GM12878 (cell line): ENCODE measurements at regions not wholly inside any gene's neighbourhood (a gene's known extent, or its start where the extent isn't known, plus 50 kb on each side); places are given as distances from the start of the nearest gene placed in this dataset.

Experiments
- ATAC-seq: fragments of 200-7000 bp; cut with Tn5 transposase; 3 replicates; pipeline ENCODE4 v1.9.1; 2020; ENCODE audit warnings: mild to moderate bottlenecking, moderate library complexity
- BruUV-seq: library from RNA; stranded (reverse); fragments of 400-500 nt; replicated peaks from 2 replicates; lab custom pipeline; 2021; lab: Mats Ljungman, UMichigan
- CTCF ChIA-PET: fragments of 300-600 bp; sonication (Branson Sonifier 250); formaldehyde crosslinking; extraction: SDS; loops from one replicate; lab custom pipeline; 2021; ENCODE audit warnings: inconsistent platforms; lab: Yijun Ruan, JAX
- POLR2A ChIA-PET: fragments of 350-600 bp; formaldehyde crosslinking; extraction: SDS; loops from one replicate; lab custom pipeline; 2021; ENCODE audit warnings: inconsistent platforms; lab: Charles Lee
- RAD21 ChIA-PET: fragments of 300-600 bp; sonication (Branson Sonifier 250); formaldehyde crosslinking; loops from one replicate; lab custom pipeline; 2023; ENCODE audit warnings: antibody characterized with exemption; ENCODE audit not compliant: unreplicated experiment; lab: Charles Lee
- SMC1A ChIA-PET: fragments of 300-600 bp; sonication (Branson Sonifier 250); formaldehyde crosslinking; loops from one replicate; lab custom pipeline; 2023; ENCODE audit not compliant: unreplicated experiment, uncharacterized antibody; lab: Charles Lee
- DNase-seq: peaks from one replicate; pipeline ENCODE4 v3.0.0-alpha.2; 2011; ENCODE audit warnings: low read depth, low spot score
- FAIRE-seq: peaks from 3 replicates; lab custom pipeline; 2011; peaks lifted over from hg19 to GRCh38; lab: Jason Lieb, UNC
- H2AFZ ChIP-seq: 2 replicates; pipeline ENCODE4 v1.6.0; 2011; ENCODE audit warnings: low read depth, low read length, control low read depth; ENCODE audit not compliant: control insufficient read depth
- H3K27ac ChIP-seq: 2 replicates; pipeline ENCODE4 v1.5.1; 2011; ENCODE audit warnings: control low read depth; ENCODE audit not compliant: control insufficient read depth, insufficient read depth
- H3K27me3 ChIP-seq, 2 experiments: replicated peaks in 1 of 2; 2 replicates each; pipeline versions ENCODE4 v1.6.0 to v1.6.1; 2011; ENCODE audit warnings: low read length in 1 of 2; ENCODE audit not compliant: control insufficient read depth in 2 of 2, insufficient read depth in 2 of 2
- H3K36me3 ChIP-seq, 2 experiments: 2 replicates each; pipeline ENCODE4 v1.5.1; 2011; ENCODE audit warnings: low read length in 1 of 2; ENCODE audit not compliant: control insufficient read depth in 2 of 2, insufficient read depth in 2 of 2
- H3K4me1 ChIP-seq: 2 replicates; pipeline ENCODE4 v1.6.1; 2011; ENCODE audit warnings: mild to moderate bottlenecking, low read length, moderate library complexity, mixed read lengths; ENCODE audit not compliant: control insufficient read depth, insufficient read depth
- H3K4me2 ChIP-seq: 2 replicates; pipeline ENCODE4 v1.6.0; 2011; ENCODE audit warnings: control low read depth; ENCODE audit not compliant: control insufficient read depth, insufficient read depth
- H3K4me3 ChIP-seq: fragments of 200-600 bp; sonication (generic); 2 replicates; pipeline ENCODE4 v1.5.1; 2016
- H3K79me2 ChIP-seq: 2 replicates; pipeline ENCODE4 v1.6.0; 2011; ENCODE audit warnings: low read length; ENCODE audit not compliant: control insufficient read depth, insufficient read depth
- H3K9ac ChIP-seq: 2 replicates; pipeline ENCODE4 v1.8.0; 2011; ENCODE audit warnings: low read length, control low read depth, mixed read lengths; ENCODE audit not compliant: control insufficient read depth, insufficient read depth
- H3K9me3 ChIP-seq: replicated peaks from 3 replicates; pipeline ENCODE4 v1.5.1; 2011; ENCODE audit warnings: mild to moderate bottlenecking, low read length; ENCODE audit not compliant: control insufficient read depth, insufficient read depth
- H4K20me1 ChIP-seq: 2 replicates; pipeline ENCODE4 v1.6.0; 2011; ENCODE audit not compliant: control insufficient read depth, insufficient read depth
- CREB1 ChIP-seq: IDR thresholded peaks from 2 replicates; pipeline ENCODE4 v1.6.1; 2012; ENCODE audit warnings: low read depth, mild to moderate bottlenecking, inconsistent platforms
- EP300 ChIP-seq, 2 experiments: fragments of 150-350 bp in 1 of 2; IDR thresholded peaks; 2 replicates each; pipeline ENCODE4 v1.6.1; 2011 to 2012; ENCODE audit warnings: low read depth in 2 of 2, low read length in 2 of 2, borderline replicate concordance in 1 of 2, improper control_type of control experiment in 1 of 2, inconsistent platforms in 1 of 2; ENCODE audit not compliant: control insufficient read depth in 1 of 2
- FOXK2 ChIP-seq: fragments of 450-650 bp; IDR thresholded peaks from 2 replicates; pipeline ENCODE4 v1.6.1; 2017; ENCODE audit warnings: mild to moderate bottlenecking, moderate library complexity
- GABPA ChIP-seq: IDR thresholded peaks from 2 replicates; pipeline ENCODE4 v1.6.1; 2014; ENCODE audit warnings: antibody characterized with exemption, low read depth, mild to moderate bottlenecking, inconsistent platforms
- IKZF1 ChIP-seq: fragments of 450-650 bp; conservative IDR thresholded peaks from 2 replicates; pipeline ENCODE4 v1.6.1; 2017; ENCODE audit warnings: antibody characterized with exemption, mild to moderate bottlenecking
- MEF2A ChIP-seq: IDR thresholded peaks from 2 replicates; pipeline ENCODE4 v1.6.1; 2011; ENCODE audit warnings: low read depth, mild to moderate bottlenecking, low read length, moderate library complexity; ENCODE audit not compliant: insufficient read depth
- MEF2B ChIP-seq: fragments of 450-650 bp; IDR thresholded peaks from 2 replicates; pipeline ENCODE4 v1.6.1; 2018; ENCODE audit warnings: mild to moderate bottlenecking, moderate library complexity; ENCODE audit not compliant: partially characterized antibody, poor library complexity, severe bottlenecking
- MYB ChIP-seq: fragments of 150-350 bp; IDR thresholded peaks from 2 replicates; pipeline ENCODE4 v1.6.1; 2014; ENCODE audit warnings: mild to moderate bottlenecking, low read depth, low read length, borderline replicate concordance
- NR2C2 ChIP-seq: IDR thresholded peaks from 2 replicates; pipeline ENCODE4 v1.6.1; 2011; ENCODE audit warnings: borderline replicate concordance, low read depth; ENCODE audit not compliant: control insufficient read depth, insufficient read length
- PML ChIP-seq: IDR thresholded peaks from 2 replicates; pipeline ENCODE4 v1.6.1; 2012; ENCODE audit warnings: low read length, inconsistent platforms
- RUNX3 ChIP-seq: IDR thresholded peaks from 2 replicates; pipeline ENCODE4 v1.6.1; 2012; ENCODE audit warnings: low read length, inconsistent platforms
- STAT1 ChIP-seq: fragments of 450-650 bp; conservative IDR thresholded peaks from 2 replicates; pipeline ENCODE4 v1.6.1; 2014; ENCODE audit warnings: antibody characterized with exemption, mild to moderate bottlenecking
- SUPT20H ChIP-seq: IDR thresholded peaks from 2 replicates; pipeline ENCODE4 v1.6.1; 2011; ENCODE audit warnings: low read depth, mild to moderate bottlenecking, low read length, moderate library complexity, borderline replicate concordance; ENCODE audit not compliant: control insufficient read depth
- WGBS: methylation state at CpG from one replicate; pipeline ENCODE4 v1.1.6; 2016; ENCODE audit warnings: low lambda C conversion rate; ENCODE audit not compliant: insufficient replicate concordance, insufficient coverage; ENCODE audit errors: missing lambda C conversion rate; 5-methylcytosine and 5-hydroxymethylcytosine counted together
- in situ Hi-C: fragments of 300-500 bp; cut with MboI; formaldehyde crosslinking; loops from 9 replicates; pipeline ENCODE4 v1.14.3; 2018; ENCODE audit warnings: mixed read lengths
- intact Hi-C: fragments of 100-400 bp; cut with micrococcal nuclease; formaldehyde crosslinking; loops from one replicate; pipeline ENCODE4 v1.14.2; 2022; ENCODE audit not compliant: unreplicated experiment
- TF ChIP-seq, protein P1 (sequence below): fragments of 450-650 bp; IDR thresholded peaks from 2 replicates; pipeline ENCODE4 v1.6.1; 2016; ENCODE audit warnings: mild to moderate bottlenecking
- TF ChIP-seq, protein P2 (sequence below): fragments of 450-650 bp; IDR thresholded peaks from 2 replicates; pipeline ENCODE4 v1.6.1; 2016; ENCODE audit warnings: mild to moderate bottlenecking, moderate library complexity, borderline replicate concordance

GRCh38 chr2:8195784-8196183, 486.1 kb upstream of the ID2 start:
- ChIA-PET CTCF (interaction anchor here (0.6 to 1.7 kb wide), 3 partner anchors 15 to 71 kb away, joined by 3 to 4 read pairs (median 3); no protein-coding TSS in a partner anchor), RAD21 (interaction anchor here (0.6 to 0.7 kb wide), 2 partner anchors 83 to 164 kb away, joined by 3 read pairs; no protein-coding TSS in a partner anchor)
- TF ChIP-seq MEF2B = no peak
- no peak for TF ChIP-seq FOXK2
- no peak for TF ChIP-seq SUPT20H
- no peak for TF ChIP-seq STAT1
- TF ChIP-seq GABPA = no peak
- no peak for TF ChIP-seq MEF2A
- no peak for TF ChIP-seq IKZF1
- TF ChIP-seq, protein P1, sequence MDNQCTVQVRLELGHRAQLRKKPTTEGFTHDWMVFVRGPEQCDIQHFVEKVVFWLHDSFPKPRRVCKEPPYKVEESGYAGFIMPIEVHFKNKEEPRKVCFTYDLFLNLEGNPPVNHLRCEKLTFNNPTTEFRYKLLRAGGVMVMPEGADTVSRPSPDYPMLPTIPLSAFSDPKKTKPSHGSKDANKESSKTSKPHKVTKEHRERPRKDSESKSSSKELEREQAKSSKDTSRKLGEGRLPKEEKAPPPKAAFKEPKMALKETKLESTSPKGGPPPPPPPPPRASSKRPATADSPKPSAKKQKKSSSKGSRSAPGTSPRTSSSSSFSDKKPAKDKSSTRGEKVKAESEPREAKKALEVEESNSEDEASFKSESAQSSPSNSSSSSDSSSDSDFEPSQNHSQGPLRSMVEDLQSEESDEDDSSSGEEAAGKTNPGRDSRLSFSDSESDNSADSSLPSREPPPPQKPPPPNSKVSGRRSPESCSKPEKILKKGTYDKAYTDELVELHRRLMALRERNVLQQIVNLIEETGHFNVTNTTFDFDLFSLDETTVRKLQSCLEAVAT = no peak
- TF ChIP-seq RUNX3 = no peak
- no peak for TF ChIP-seq EP300 (IDR thresholded peaks at IDR 0.05; ENCODE audit: borderline replicate concordance in 1 of 2, control insufficient read depth in 1 of 2, low read depth in 2 of 2, low read length in 2 of 2)
- TF ChIP-seq, protein P2, sequence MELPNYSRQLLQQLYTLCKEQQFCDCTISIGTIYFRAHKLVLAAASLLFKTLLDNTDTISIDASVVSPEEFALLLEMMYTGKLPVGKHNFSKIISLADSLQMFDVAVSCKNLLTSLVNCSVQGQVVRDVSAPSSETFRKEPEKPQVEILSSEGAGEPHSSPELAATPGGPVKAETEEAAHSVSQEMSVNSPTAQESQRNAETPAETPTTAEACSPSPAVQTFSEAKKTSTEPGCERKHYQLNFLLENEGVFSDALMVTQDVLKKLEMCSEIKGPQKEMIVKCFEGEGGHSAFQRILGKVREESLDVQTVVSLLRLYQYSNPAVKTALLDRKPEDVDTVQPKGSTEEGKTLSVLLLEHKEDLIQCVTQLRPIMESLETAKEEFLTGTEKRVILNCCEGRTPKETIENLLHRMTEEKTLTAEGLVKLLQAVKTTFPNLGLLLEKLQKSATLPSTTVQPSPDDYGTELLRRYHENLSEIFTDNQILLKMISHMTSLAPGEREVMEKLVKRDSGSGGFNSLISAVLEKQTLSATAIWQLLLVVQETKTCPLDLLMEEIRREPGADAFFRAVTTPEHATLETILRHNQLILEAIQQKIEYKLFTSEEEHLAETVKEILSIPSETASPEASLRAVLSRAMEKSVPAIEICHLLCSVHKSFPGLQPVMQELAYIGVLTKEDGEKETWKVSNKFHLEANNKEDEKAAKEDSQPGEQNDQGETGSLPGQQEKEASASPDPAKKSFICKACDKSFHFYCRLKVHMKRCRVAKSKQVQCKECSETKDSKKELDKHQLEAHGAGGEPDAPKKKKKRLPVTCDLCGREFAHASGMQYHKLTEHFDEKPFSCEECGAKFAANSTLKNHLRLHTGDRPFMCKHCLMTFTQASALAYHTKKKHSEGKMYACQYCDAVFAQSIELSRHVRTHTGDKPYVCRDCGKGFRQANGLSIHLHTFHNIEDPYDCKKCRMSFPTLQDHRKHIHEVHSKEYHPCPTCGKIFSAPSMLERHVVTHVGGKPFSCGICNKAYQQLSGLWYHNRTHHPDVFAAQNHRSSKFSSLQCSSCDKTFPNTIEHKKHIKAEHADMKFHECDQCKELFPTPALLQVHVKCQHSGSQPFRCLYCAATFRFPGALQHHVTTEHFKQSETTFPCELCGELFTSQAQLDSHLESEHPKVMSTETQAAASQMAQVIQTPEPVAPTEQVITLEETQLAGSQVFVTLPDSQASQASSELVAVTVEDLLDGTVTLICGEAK = no peak
- no peak for TF ChIP-seq MYB
- no peak for TF ChIP-seq PML
- TF ChIP-seq CREB1 = no peak
- no peak for TF ChIP-seq NR2C2

More at GRCh38 chr2:8195784-8196183, 486.1 kb upstream of the ID2 start:
- POLR2A ChIA-PET = interaction anchor here (0.6 to 0.7 kb wide), 2 partner anchors 9 to 28 kb away, joined by 3 to 7 read pairs; no protein-coding TSS in a partner anchor
- Histone ChIP-seq H3K27ac (no peak overlapping the region), H2AFZ (no peak overlapping the region), H4K20me1 (no peaks in the 10 kb centered on the region), H3K4me1 (no peaks in the 10 kb centered on the region), H3K4me2 (no peak overlapping the region), H3K4me3 (no peak overlapping the region), H3K9me3 (peaks cover 4% of the 10 kb centered on the region; the same call in 2 of the 3 replicates), H3K27me3 (no peaks in the 10 kb centered on the region), H3K36me3 (no peaks in the 10 kb centered on the region; a peak in 1 of 4 replicates), H3K79me2 (no peaks in the 10 kb centered on the region), H3K9ac (no peak overlapping the region)
- ATAC-seq (no peak), DNase-seq (no peak), FAIRE-seq (peak; percentile 31)
- intact Hi-C loops (no loop called here), in situ Hi-C loops (no loop called here)
- no TSS peak for BruUV-seq
- 0% methylated on average over 1 of the region's 1 CpG for WGBS
- SMC1A ChIA-PET = interaction anchor here (0.7 to 1.6 kb wide), 10 partner anchors 9 to 213 kb away, joined by 3 to 5 read pairs (median 4); no protein-coding TSS in a partner anchor
